PC-9 (cell line): ENCODE measurements at regions not wholly inside any gene's neighbourhood (a gene's known extent, or its start where the extent isn't known, plus 50 kb on each side); places are given as distances from the start of the nearest gene placed in this dataset.

Experiments
- BruUV-seq: library from RNA; stranded (reverse); fragments of 400-500 nt; replicated peaks from 2 replicates; lab custom pipeline; 2021; lab: Mats Ljungman, UMichigan
- CTCF ChIA-PET: fragments of 300-600 bp; sonication (Branson Sonifier 250); formaldehyde crosslinking; loops from one replicate; lab custom pipeline; 2022; ENCODE audit warnings: antibody characterized with exemption; lab: Charles Lee
- POLR2A ChIA-PET: fragments of 300-600 bp; sonication (Branson Sonifier 250); formaldehyde crosslinking; loops from one replicate; lab custom pipeline; 2022; ENCODE audit warnings: antibody characterized with exemption; ENCODE audit not compliant: unreplicated experiment; lab: Charles Lee
- DNase-seq, 2 experiments: peaks; one replicate each; pipeline versions ENCODE4 v3.0.0 to v3.0.0-alpha.2; 2015 to 2022; ENCODE audit warnings: mixed read lengths in 1 of 2
- H2AFZ ChIP-seq: fragments of 200-600 bp; sonication (generic); 2 replicates; pipeline ENCODE4 v1.8.1; 2017; ENCODE audit warnings: antibody characterized with exemption
- H3F3A ChIP-seq: fragments of 200-600 bp; sonication (generic); 2 replicates; pipeline ENCODE4 v1.8.1; 2017; ENCODE audit warnings: antibody characterized with exemption, mild to moderate bottlenecking, low read depth; ENCODE audit not compliant: insufficient read depth
- H3K27ac ChIP-seq: fragments of 200-600 bp; sonication (generic); 2 replicates; pipeline ENCODE4 v1.6.1; 2016; ENCODE audit warnings: mixed run types
- H3K27me3 ChIP-seq: fragments of 200-600 bp; sonication (generic); 2 replicates; pipeline ENCODE4 v1.6.1; 2016; ENCODE audit warnings: low read depth, mixed run types; ENCODE audit not compliant: insufficient read depth
- H3K36me3 ChIP-seq: fragments of 200-600 bp; sonication (generic); 2 replicates; pipeline ENCODE4 v1.6.1; 2016; ENCODE audit warnings: low read depth, mixed run types
- H3K4me1 ChIP-seq: fragments of 200-600 bp; sonication (generic); replicated peaks from 2 replicates; pipeline ENCODE4 v1.6.1; 2016; ENCODE audit warnings: mixed run types; ENCODE audit not compliant: insufficient read depth
- H3K4me2 ChIP-seq: fragments of 200-600 bp; sonication (generic); 2 replicates; pipeline ENCODE4 v1.6.1; 2017; ENCODE audit warnings: mixed run types
- H3K4me3 ChIP-seq: fragments of 200-600 bp; sonication (generic); 2 replicates; pipeline ENCODE4 v1.6.1; 2016; ENCODE audit warnings: mixed run types
- H3K79me2 ChIP-seq: fragments of 200-600 bp; sonication (generic); 2 replicates; pipeline ENCODE4 v1.6.1; 2017; ENCODE audit warnings: low read depth, mixed run types
- H3K9me2 ChIP-seq: fragments of 200-600 bp; sonication (generic); 2 replicates; pipeline ENCODE4 v1.8.1; 2017; ENCODE audit warnings: mild to moderate bottlenecking; ENCODE audit not compliant: insufficient read depth
- H3K9me3 ChIP-seq: fragments of 200-600 bp; sonication (generic); 2 replicates; pipeline ENCODE4 v1.8.1; 2016; ENCODE audit warnings: low read depth; ENCODE audit not compliant: insufficient read depth
- H4K20me1 ChIP-seq: fragments of 200-600 bp; sonication (generic); 2 replicates; pipeline ENCODE4 v1.8.1; 2017; ENCODE audit not compliant: insufficient read depth
- CTCF ChIP-seq: fragments of 200-600 bp; sonication (generic); conservative IDR thresholded peaks from 2 replicates; pipeline ENCODE4 v1.6.1; 2017; ENCODE audit warnings: mixed run types, antibody characterized with exemption, mild to moderate bottlenecking, moderate library complexity
- EZH2 ChIP-seq: fragments of 200-600 bp; sonication (generic); IDR thresholded peaks from 2 replicates; pipeline ENCODE4 v1.8.0; 2017; ENCODE audit warnings: antibody characterized with exemption, low read depth
- intact Hi-C: fragments of 100-400 bp; cut with micrococcal nuclease; formaldehyde crosslinking; loops from one replicate; pipeline ENCODE4 v1.10.0; 2022; ENCODE audit not compliant: unreplicated experiment

GRCh38 chr2:139669675-139670074 is 889.5 kb upstream of the NXPH2 start:
- Histone ChIP-seq H3K27ac (no peak overlapping the region), H3K9me2 (no peaks in the 10 kb centered on the region; the same call in 1 of the 2 replicates), H3K4me1 (no peaks in the 10 kb centered on the region), H3K36me3 (no peaks in the 10 kb centered on the region), H3K4me3 (no peak overlapping the region), H3K79me2 (no peaks in the 10 kb centered on the region), H3K27me3 (no peaks in the 10 kb centered on the region), H2AFZ (no peak overlapping the region), H3K9me3 (no peaks in the 10 kb centered on the region), H3K4me2 (no peak overlapping the region), H4K20me1 (no peaks in the 10 kb centered on the region), H3F3A (no peaks in the 10 kb centered on the region)
- intact Hi-C loops = no loop called here
- BruUV-seq = no TSS peak
- CTCF ChIA-PET = no interaction called here
- POLR2A ChIA-PET = no interaction called here
- TF ChIP-seq EZH2 (no peak), CTCF (no peak)
- DNase-seq = no peak

GRCh38 chr2:139652385-139652784 is 872.2 kb upstream of the NXPH2 start:
- Histone ChIP-seq H3F3A (no peaks in the 10 kb centered on the region), H3K27me3 (no peaks in the 10 kb centered on the region), H3K79me2 (no peaks in the 10 kb centered on the region), H3K9me3 (no peaks in the 10 kb centered on the region), H3K4me1 (no peaks in the 10 kb centered on the region), H2AFZ (no peak overlapping the region), H3K4me2 (no peak overlapping the region), H3K36me3 (no peaks in the 10 kb centered on the region), H3K9me2 (no peaks in the 10 kb centered on the region), H4K20me1 (no peaks in the 10 kb centered on the region), H3K4me3 (no peak overlapping the region), H3K27ac (no peak overlapping the region)
- BruUV-seq = no TSS peak
- CTCF ChIA-PET = no interaction called here
- TF ChIP-seq CTCF (no peak), EZH2 (no peak)
- POLR2A ChIA-PET = no interaction called here
- DNase-seq = no peak
- intact Hi-C loops = no loop called here

- Histone ChIP-seq H3F3A (no peaks in the 10 kb centered on the region), H3K27ac (no peak overlapping the region), H3K9me2 (no peaks in the 10 kb centered on the region), H3K36me3 (no peaks in the 10 kb centered on the region), H3K4me2 (no peak overlapping the region), H3K4me1 (no peaks in the 10 kb centered on the region), H3K27me3 (no peaks in the 10 kb centered on the region), H3K4me3 (no peak overlapping the region), H3K79me2 (no peaks in the 10 kb centered on the region), H4K20me1 (no peaks in the 10 kb centered on the region), H3K9me3 (no peaks in the 10 kb centered on the region), H2AFZ (no peak overlapping the region)
- no TSS peak for BruUV-seq
- ChIA-PET CTCF (no interaction called here), POLR2A (no interaction called here)
- intact Hi-C loops = no loop called here
- DNase-seq = peak in 1 of 2 experiments; percentile 19
- TF ChIP-seq EZH2 = no peak
- no peak for TF ChIP-seq CTCF
Observed at GRCh38 chr2:139645617-139646016, 865.4 kb upstream of the NXPH2 start.
